ENCODE measurements at regions not wholly inside any gene's neighbourhood (a gene's known extent, or its start where the extent isn't known, plus 50 kb on each side); places are given as distances from the start of the nearest gene placed in this dataset.

- TF ChIP-seq CTCF (IDR thresholded peaks at IDR 0.05), result no peak
- no peak for TF ChIP-seq POLR2AphosphoS5 (IDR thresholded peaks at IDR 0.05)
- TF ChIP-seq POLR2A (IDR thresholded peaks at IDR 0.05), result no peak
Measured at GRCh38 chr20:57927376-57927775, 217.6 kb upstream of the PMEPA1 start.

Measured in breast epithelium (tissue), 3 donors.